ENCODE measurements at regions not wholly inside any gene's neighbourhood (a gene's known extent, or its start where the extent isn't known, plus 50 kb on each side); places are given as distances from the start of the nearest gene placed in this dataset.
A peak's percentile ranks its signal among the peaks of the same experiment; 100 is the strongest.
"Not testable (repeated sequence)": the region's sequence is repeated elsewhere in the genome, so short reads cannot be mapped to it uniquely, and the experiment has no call there.

- DNase-seq = no peak
These were observed 89.2 kb upstream of the ARID1B start for GRCh38 chr6:156687789-156688619.

- peak; percentile 52 for DNase-seq
These were observed 90.0 kb upstream of the ARID1B start for GRCh38 chr6:156686995-156687788.

- DNase-seq = no peak
These were observed 90.7 kb upstream of the ARID1B start for GRCh38 chr6:156686301-156686994.

GRCh38 chr6:156685823-156686222 lies 91.4 kb upstream of the ARID1B start:
- no peak for DNase-seq

GRCh38 chr6:156683821-156684220 lies 93.4 kb upstream of the ARID1B start:
- DNase-seq = no peak

GRCh38 chr6:156676721-156677120 lies 100.5 kb upstream of the ARID1B start:
- no peak for DNase-seq

GRCh38 chr6:156674197-156674596 lies 103.0 kb upstream of the ARID1B start:
- no peak for DNase-seq

GRCh38 chr6:156670097-156670496 lies 107.1 kb upstream of the ARID1B start:
- DNase-seq = not testable (repeated sequence)

GRCh38 chr6:156662025-156662445 lies 115.1 kb upstream of the ARID1B start:
- DNase-seq = no peak

- no peak for DNase-seq
These were observed 116.8 kb upstream of the ARID1B start for GRCh38 chr6:156660389-156660788.

- DNase-seq = no peak
These were observed 117.4 kb upstream of the ARID1B start for GRCh38 chr6:156659822-156660198.

- no peak for DNase-seq
These were observed 118.0 kb upstream of the ARID1B start for GRCh38 chr6:156658966-156659821.

- DNase-seq = no peak
These were observed 118.8 kb upstream of the ARID1B start for GRCh38 chr6:156658186-156658965.

- DNase-seq = no peak
These were observed 119.9 kb upstream of the ARID1B start for GRCh38 chr6:156657296-156657695.

- no peak for DNase-seq
These were observed 122.0 kb upstream of the ARID1B start for GRCh38 chr6:156654919-156655918.

GRCh38 chr6:156652231-156652750 lies 124.9 kb upstream of the ARID1B start:
- DNase-seq = no peak

- no peak for DNase-seq
These were observed 125.7 kb upstream of the ARID1B start for GRCh38 chr6:156651486-156651885.

GRCh38 chr6:156650896-156651390 lies 126.2 kb upstream of the ARID1B start:
- no peak for DNase-seq

- DNase-seq = no peak
These were observed 128.6 kb upstream of the ARID1B start for GRCh38 chr6:156648616-156649015.

GRCh38 chr6:156647991-156648390 lies 129.2 kb upstream of the ARID1B start:
- DNase-seq = no peak
